ENCODE measurements at regions not wholly inside any gene's neighbourhood (a gene's known extent, or its start where the extent isn't known, plus 50 kb on each side); places are given as distances from the start of the nearest gene placed in this dataset.

DNA sequence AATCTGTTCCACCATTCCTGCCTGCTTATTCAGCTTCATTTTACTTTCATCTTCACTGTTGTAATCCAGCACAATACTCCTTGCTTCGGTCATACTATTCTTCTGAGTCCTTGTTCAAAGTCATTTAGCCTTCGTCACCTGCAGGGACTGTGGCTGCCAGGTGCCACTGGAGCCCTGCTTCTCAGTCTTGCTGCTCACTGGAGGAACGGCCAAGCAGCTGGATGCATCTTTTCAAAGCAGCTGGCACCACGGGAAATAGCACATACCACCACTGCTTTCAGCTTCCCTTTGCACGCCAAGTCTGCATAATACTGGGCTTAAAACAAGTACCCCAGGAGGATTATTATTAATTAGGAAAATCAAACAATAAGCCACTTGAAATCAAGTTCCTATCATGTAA lies 287.6 kb downstream of the BCHE start:
- H3K4me3 ChIP-seq (ENCODE audit: low read length) = peak overlapping the region; percentile 34
- peak; percentile 6 for DNase-seq (ENCODE audit: low read depth)
- TF ChIP-seq, protein P1, sequence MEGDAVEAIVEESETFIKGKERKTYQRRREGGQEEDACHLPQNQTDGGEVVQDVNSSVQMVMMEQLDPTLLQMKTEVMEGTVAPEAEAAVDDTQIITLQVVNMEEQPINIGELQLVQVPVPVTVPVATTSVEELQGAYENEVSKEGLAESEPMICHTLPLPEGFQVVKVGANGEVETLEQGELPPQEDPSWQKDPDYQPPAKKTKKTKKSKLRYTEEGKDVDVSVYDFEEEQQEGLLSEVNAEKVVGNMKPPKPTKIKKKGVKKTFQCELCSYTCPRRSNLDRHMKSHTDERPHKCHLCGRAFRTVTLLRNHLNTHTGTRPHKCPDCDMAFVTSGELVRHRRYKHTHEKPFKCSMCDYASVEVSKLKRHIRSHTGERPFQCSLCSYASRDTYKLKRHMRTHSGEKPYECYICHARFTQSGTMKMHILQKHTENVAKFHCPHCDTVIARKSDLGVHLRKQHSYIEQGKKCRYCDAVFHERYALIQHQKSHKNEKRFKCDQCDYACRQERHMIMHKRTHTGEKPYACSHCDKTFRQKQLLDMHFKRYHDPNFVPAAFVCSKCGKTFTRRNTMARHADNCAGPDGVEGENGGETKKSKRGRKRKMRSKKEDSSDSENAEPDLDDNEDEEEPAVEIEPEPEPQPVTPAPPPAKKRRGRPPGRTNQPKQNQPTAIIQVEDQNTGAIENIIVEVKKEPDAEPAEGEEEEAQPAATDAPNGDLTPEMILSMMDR (conservative IDR thresholded peaks at IDR 0.05; ENCODE audit: low read depth, low read length) = no peak

DNA sequence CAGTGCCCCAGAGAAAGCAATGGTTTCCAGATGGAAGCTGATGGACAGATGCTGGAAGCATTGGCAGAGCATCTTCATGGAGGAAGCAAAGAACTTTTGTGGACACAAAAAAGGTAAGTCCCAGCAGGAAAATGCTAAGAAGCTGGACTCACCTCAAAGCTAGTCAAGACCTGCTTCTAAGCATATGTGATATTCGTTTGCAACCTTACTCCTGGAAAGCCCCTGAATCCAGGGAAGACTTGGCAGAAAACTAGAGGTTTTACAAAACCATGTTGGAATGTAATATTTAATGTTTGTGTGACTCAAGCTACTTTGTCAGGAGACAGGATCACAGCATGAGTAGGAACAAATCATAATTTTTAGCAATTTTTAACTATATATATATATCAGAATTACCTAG lies 288.2 kb downstream of the BCHE start:
- TF ChIP-seq, protein P1 (conservative IDR thresholded peaks at IDR 0.05; ENCODE audit: low read depth, low read length) = no peak
- no peak overlapping the region for H3K4me3 ChIP-seq (ENCODE audit: low read length)
- DNase-seq (ENCODE audit: low read depth) = no peak

DNA sequence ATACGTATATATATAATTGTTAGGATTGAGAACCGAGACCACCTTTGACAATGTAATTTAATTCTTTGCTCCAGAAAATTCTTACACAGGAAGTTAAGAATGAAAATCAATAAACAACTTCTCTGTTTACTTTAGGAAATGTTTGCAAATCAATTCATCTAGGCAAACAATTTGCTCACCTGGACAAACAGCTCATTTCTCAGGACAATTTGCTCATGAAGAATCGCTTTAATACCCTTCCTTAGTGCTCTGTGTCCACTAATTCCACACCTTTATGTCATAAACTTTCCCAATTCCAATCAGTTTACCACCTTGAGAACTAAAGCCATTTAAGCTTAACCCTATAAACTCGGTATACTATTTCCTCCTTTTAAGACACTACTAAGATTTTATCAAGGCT lies 292.2 kb downstream of the BCHE start:
- DNase-seq (ENCODE audit: low read depth) = no peak
- H3K4me3 ChIP-seq (ENCODE audit: low read length) = no peak overlapping the region
- TF ChIP-seq, protein P1 (conservative IDR thresholded peaks at IDR 0.05; ENCODE audit: low read depth, low read length) = no peak

GRCh38 chr3:165544432-165544831 lies 292.8 kb downstream of the BCHE start:
- H3K4me3 ChIP-seq (ENCODE audit: low read length) = no peak overlapping the region
- no peak for DNase-seq (ENCODE audit: low read depth)
- TF ChIP-seq, protein P1 (conservative IDR thresholded peaks at IDR 0.05; ENCODE audit: low read depth, low read length) = no peak

GRCh38 chr3:165538166-165538565 lies 299.1 kb downstream of the BCHE start:
- DNase-seq (ENCODE audit: low read depth) = no peak
- no peak overlapping the region for H3K4me3 ChIP-seq (ENCODE audit: low read length)
- TF ChIP-seq, protein P1 (conservative IDR thresholded peaks at IDR 0.05; ENCODE audit: low read depth, low read length) = no peak

DNA sequence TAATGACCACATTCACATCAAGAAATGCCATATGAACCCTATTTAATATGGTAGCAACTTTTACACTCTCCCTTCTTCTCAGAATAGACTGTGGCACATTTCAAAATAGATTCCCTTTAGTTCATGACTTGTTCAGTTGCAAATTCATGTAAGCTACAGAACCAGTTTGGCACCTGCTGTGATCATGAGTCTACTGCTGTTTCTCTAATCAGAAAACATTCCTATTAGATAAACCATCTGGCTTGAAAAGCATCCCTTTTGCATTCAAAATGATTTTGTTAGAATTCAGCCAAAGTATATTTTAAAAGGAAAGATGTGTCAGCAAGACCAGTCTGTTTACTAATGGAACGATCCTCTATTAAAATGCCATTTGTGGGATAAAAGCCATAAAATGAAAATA lies 304.4 kb downstream of the BCHE start:
- TF ChIP-seq, protein P1 (conservative IDR thresholded peaks at IDR 0.05; ENCODE audit: low read depth, low read length) = no peak
- no peak for DNase-seq (ENCODE audit: low read depth)
- H3K4me3 ChIP-seq (ENCODE audit: low read length) = no peak overlapping the region

GRCh38 chr3:165529451-165529850 lies 307.8 kb downstream of the BCHE start:
- no peak for DNase-seq (ENCODE audit: low read depth)
- TF ChIP-seq, protein P1 (conservative IDR thresholded peaks at IDR 0.05; ENCODE audit: low read depth, low read length) = no peak

More at GRCh38 chr3:165529451-165529850, 307.8 kb downstream of the BCHE start:
- H3K4me3 ChIP-seq (ENCODE audit: low read length) = no peak overlapping the region
